ENCODE measurements at regions not wholly inside any gene's neighbourhood (a gene's known extent, or its start where the extent isn't known, plus 50 kb on each side); places are given as distances from the start of the nearest gene placed in this dataset.
A peak's percentile ranks its signal among the peaks of the same experiment; 100 is the strongest.

DNA sequence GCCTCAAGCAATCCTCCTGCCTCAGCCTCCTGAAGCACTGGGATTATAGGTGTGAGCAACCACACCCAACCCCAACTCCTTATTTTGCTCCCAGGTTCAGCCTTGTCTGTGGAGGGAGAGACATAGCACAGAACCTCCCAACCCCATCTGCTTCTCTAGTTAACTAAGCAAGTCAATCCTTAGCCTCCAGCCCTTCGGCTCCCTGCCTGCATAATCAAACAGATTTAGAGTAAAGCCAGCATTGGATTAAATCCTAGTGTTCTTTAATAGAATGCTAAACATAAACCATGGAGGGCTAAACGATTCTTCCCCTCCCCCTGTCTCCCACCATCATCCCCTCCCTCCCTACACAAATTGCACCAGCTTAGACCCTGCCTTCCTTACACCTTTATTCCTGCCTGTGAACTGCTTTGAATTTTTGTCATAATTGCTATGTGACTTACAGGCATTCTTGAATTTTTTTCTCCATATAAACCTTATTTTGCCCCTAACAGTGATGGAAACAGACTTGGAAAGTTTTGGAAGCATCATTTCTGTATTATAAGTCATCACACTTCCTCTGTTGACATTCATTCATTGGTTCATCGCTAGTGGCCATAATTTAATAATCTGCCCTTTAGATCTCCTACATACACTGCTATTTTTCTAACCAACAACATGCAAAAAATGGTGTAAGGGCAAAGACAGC, 72.6 kb upstream of the TOMM7 start:
- H3K4me3 ChIP-seq (replicated peaks; ENCODE audit: insufficient read depth, low read length) = no peak overlapping the region
- no peak overlapping the region for H3K27ac ChIP-seq (replicated peaks)
- H3K27me3 ChIP-seq (ENCODE audit: insufficient read depth, poor library complexity, severe bottlenecking) = no peaks in the 10 kb centered on the region
- TF ChIP-seq GABPA (IDR thresholded peaks at IDR 0.05; ENCODE audit: low read depth) = no peak
- no peak for TF ChIP-seq REST (IDR thresholded peaks at IDR 0.05; ENCODE audit: insufficient replicate concordance, low read depth)
- no peak for TF ChIP-seq SPI1 (IDR thresholded peaks at IDR 0.05; ENCODE audit: borderline replicate concordance, low read depth)
- DNase-seq (ENCODE audit: low read depth in 1 of 2, low spot score in 1 of 2) = no peak

DNA sequence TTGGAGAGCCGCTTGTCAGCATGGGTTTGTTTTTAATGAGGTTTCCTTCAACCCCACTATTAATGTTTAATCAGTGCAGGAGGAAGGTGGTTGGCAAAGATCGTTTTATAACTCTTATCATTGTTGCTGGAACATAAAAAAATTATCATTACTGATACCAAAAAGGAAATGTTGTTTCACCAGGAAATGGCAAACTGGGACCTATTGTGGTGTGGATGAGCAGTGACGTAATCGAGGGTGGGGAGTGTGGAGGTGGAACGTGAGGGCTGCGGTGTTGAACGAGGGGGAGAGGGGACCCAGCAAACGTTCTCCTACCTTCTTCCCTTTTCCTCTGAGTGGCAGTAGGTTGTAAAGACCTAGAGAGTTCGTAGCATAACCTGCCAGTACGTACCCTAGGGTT, 71.9 kb upstream of the TOMM7 start:
- H3K4me3 ChIP-seq (replicated peaks; ENCODE audit: insufficient read depth, low read length) = no peak overlapping the region
- no peak overlapping the region for H3K27ac ChIP-seq (replicated peaks)
- TF ChIP-seq CTCF (IDR thresholded peaks at IDR 0.05; ENCODE audit: insufficient read depth, low read length) (no peak), SPI1 (IDR thresholded peaks at IDR 0.05; ENCODE audit: borderline replicate concordance, low read depth) (no peak), REST (IDR thresholded peaks at IDR 0.05; ENCODE audit: insufficient replicate concordance, low read depth) (no peak), POLR2AphosphoS5 (IDR thresholded peaks at IDR 0.05; ENCODE audit: low read depth) (no peak), GABPA (IDR thresholded peaks at IDR 0.05; ENCODE audit: low read depth) (no peak)
- H3K27me3 ChIP-seq (ENCODE audit: insufficient read depth, poor library complexity, severe bottlenecking) = no peaks in the 10 kb centered on the region
- DNase-seq (ENCODE audit: low read depth in 1 of 2, low spot score in 1 of 2) = peak in 1 of 2 experiments; percentile 42

DNA sequence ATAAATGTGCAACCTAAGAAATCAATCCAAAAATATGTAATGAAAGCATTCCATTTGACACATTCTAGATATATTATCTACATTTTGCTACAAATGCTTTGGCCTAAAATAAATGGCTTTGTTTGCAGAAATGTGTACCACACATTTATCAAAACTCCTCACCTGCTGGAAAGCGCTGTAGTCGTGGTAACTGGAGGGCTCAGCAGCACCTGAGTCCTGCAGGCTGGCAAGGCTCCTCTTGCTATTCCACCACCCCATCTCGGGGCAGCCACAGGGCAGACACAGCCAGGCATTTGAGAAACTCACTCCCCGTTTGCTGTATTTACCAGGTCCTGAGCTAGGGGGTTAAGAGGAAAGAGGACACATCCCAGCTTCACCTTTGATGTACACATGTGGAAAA, 68.1 kb upstream of the TOMM7 start:
- no peak for TF ChIP-seq SPI1 (IDR thresholded peaks at IDR 0.05; ENCODE audit: borderline replicate concordance, low read depth)
- no peak for TF ChIP-seq CTCF (IDR thresholded peaks at IDR 0.05; ENCODE audit: insufficient read depth, low read length)
- TF ChIP-seq POLR2AphosphoS5 (IDR thresholded peaks at IDR 0.05; ENCODE audit: low read depth) = no peak
- DNase-seq (ENCODE audit: low read depth in 1 of 2, low spot score in 1 of 2) = no peak
- Histone ChIP-seq H3K4me3 (replicated peaks; ENCODE audit: insufficient read depth, low read length) (no peak overlapping the region), H3K27ac (replicated peaks) (no peak overlapping the region), H3K27me3 (ENCODE audit: insufficient read depth, poor library complexity, severe bottlenecking) (no peaks in the 10 kb centered on the region)

- TF ChIP-seq GABPA (IDR thresholded peaks at IDR 0.05; ENCODE audit: low read depth) (no peak), REST (IDR thresholded peaks at IDR 0.05; ENCODE audit: insufficient replicate concordance, low read depth) (no peak), SPI1 (IDR thresholded peaks at IDR 0.05; ENCODE audit: borderline replicate concordance, low read depth) (no peak), POLR2AphosphoS5 (IDR thresholded peaks at IDR 0.05; ENCODE audit: low read depth) (no peak), CTCF (IDR thresholded peaks at IDR 0.05; ENCODE audit: insufficient read depth, low read length) (no peak)
- no peaks in the 10 kb centered on the region for H3K27me3 ChIP-seq (ENCODE audit: insufficient read depth, poor library complexity, severe bottlenecking)
- peak; percentile 12 to 55 for DNase-seq (ENCODE audit: low read depth in 1 of 2, low spot score in 1 of 2)
- no peak overlapping the region for H3K4me3 ChIP-seq (replicated peaks; ENCODE audit: insufficient read depth, low read length)
- no peak overlapping the region for H3K27ac ChIP-seq (replicated peaks)
These were observed 63.2 kb upstream of the TOMM7 start for GRCh38 chr7:22885797-22886261.

Measured in HL-60 (cell line).